ENCODE measurements at regions not wholly inside any gene's neighbourhood (a gene's known extent, or its start where the extent isn't known, plus 50 kb on each side); places are given as distances from the start of the nearest gene placed in this dataset.
"Not testable (repeated sequence)": the region's sequence is repeated elsewhere in the genome, so short reads cannot be mapped to it uniquely, and the experiment has no call there.

DNA sequence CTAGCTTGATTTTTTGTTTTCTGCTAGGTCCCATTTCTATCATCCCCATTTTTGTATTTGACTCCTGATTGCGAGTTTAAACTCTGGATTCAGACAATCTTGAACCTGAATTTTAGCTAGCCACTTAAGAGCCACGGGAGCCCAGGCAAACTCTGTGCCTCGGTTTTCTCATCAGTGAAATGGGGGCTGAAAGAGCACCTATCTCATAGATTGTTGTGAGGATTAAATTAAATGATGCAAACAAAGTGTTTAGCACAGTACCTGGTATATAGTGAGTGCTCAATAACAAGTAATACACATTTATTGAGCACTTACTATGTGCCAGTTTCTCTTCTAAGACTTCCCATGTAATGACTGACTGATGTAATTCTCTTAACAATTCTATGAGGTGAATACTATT, 158.1 kb upstream of the POU3F1 start:
- DNase-seq, result no peak

GRCh38 chr1:38203441-38203840, 156.8 kb upstream of the POU3F1 start:
- DNase-seq, result no peak

DNA sequence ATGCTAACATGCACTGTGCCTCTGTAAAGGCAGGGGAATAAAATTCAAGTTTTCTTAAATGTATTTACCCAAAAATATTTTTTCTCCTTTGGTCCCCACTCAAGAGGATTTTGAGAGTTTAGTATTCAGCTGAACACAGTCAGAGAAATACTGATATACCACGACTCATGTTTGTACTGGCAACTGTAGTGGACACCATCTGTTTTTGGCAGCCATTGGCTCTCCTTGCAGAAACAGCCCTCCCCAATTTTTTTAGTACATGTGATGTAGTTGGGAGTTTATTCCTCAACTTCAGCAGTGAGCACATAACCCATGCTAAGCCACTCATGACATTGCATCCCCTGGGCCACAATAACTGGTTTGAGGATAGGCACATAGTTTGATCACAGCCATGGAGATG, 154.8 kb upstream of the POU3F1 start:
- no peak for DNase-seq

- no peak for DNase-seq
Measured at GRCh38 chr1:38198621-38199020, 152.0 kb upstream of the POU3F1 start.

GRCh38 chr1:38198099-38198498, 151.5 kb upstream of the POU3F1 start:
- DNase-seq, result no peak

DNA sequence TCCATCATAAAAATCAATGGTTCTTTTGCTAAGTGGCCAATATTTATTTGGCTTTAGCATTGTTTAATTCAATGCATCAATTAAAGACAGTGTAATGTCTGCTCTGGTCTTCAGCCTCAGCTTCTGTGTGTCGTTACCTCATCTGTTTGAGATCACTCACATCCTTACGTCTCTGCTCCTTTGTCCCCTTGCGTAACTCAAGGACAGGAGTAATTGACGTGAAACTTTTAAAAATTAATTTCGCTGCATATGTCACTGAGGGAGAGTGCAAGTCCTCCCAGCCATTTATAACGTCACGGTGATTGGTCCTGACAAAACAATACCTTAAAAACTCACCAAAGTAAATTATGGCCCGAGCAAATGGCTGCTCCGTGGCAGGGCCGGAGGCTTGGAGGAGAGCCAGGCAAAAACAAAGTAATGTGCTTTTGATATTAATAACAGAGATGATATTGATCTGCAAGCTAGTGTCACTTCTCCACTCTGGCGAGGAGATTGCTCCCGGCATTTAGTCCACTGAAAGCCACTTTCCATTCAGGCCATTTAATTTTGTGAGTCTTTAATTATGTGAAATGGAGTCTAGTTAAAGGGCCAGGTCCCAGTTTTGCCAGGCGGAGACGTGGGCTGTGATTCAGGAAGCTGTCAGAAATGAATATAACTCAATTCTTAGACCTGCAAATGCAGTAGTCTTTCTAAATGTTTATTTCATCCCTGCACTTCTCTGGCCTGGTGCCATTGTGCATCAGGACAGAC, 150.9 kb upstream of the POU3F1 start:
- DNase-seq, result peak; percentile 55

DNA sequence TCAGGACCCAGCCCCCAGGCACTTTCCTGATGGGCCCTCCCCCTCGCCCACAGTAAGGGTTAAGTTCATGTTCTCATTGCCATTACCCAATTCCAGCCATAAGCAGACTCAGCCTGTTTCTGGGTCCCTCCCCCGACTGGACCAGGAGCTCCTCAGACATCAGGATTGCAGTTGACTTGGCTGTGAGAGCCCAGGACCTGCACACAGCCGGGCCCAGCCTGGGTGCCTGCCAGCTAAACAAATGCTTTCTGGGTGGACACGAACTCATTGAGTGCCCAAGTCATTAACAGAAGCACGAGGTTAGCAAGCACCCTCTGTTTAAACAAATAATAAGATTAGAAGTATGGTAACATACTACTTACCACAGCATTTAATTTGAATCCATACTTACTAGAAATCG, 147.9 kb upstream of the POU3F1 start:
- peak; percentile 3 for DNase-seq

DNA sequence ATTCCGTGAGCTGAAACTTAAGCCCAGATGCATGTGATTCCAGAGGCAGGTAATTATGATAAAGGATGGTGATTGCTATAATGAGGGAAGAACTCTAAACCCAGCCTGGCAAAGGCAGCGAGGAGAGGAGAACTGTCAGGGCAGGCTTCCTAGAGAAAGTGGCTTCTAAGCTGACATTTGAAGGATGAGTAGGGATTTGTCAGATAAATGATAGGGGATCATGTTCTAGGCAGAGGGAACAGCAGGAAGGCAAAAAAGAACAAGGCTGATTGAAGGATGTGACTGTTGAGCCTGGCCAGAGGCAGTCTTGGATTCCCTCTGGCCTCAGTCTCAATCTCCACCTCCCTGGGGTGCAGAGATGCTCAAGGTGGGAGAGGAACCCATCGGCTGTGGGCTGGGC, 146.4 kb upstream of the POU3F1 start:
- DNase-seq, result no peak

DNA sequence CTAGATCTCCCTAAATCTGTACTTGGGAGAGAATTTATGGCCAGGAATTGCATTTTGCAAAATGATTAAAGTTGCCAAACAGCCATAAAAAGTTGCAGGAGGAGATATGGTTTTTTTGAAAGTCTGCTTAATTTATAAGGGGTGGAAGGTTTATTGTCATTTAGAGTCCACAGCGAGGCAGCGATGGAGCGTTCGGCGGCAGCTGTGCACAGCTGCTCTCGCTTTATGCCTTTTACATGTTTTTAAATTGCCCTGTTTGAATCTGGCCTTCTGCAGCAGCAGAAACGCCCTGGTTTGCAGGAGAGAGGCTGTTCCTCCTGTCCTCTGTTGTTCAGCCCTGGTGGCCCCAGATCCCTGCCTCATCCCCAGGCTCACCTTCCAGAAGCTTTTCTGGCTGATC, 144.9 kb upstream of the POU3F1 start:
- no peak for DNase-seq

DNA sequence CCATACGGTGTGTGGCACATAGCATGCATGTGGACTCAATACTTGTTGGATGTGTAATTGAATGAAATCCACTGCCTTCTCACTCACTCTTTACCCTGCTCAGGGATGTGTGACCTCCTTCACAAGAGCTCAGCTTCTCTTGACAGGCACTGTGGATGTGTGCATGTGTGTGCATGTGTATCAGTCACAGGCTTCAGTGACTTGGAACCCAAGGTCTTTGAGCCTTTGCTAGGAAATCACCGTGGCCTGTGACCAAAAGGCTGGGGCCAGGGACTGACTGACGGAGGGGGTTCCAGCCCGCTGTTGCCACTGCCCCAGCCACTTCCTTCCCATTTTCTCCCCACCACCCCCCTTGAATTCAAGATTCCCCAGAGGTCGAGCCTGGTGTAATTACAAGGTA, 144.4 kb upstream of the POU3F1 start:
- no peak for DNase-seq

GRCh38 chr1:38187552-38187951, 141.0 kb upstream of the POU3F1 start:
- no peak for DNase-seq

DNA sequence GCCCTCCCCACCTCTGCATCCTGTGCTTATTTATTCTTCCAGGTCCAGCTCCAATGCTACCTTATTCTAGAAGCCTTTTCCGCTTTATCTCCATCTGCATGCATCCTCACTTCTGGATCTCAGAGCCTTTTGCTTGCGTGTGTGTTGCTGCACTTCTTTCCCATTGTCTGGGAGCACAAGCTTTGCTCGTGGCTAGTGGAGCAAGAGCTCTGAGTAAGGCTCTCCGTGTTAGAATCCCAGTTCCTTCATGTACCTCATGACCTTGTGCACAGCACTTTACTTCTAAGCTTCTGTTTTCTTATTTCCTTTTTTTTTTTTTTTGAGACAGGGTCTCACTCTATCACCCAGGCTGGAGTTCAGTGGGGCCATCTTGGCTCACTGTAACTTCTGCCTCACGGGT, 140.0 kb upstream of the POU3F1 start:
- DNase-seq, result no peak

DNA sequence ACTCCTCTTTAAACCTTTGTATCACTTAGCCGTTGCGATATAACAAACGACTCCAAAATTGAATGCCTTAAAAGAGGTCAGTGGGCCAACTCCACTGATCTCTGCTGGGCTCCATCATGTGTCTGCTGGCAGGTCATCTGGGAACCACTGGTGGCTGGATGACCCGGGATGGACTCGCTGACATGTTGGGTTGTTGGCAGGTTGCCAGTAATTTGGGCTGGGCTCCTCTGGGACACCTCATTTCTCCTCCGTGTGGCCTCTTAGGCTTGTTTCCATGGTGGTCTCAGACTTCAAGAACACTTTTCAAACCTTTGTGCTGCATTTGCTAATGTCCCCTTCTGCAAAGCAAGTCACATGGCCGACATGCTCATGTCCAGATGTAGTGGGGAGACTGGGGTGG, 139.3 kb upstream of the POU3F1 start:
- DNase-seq, result no peak

GRCh38 chr1:38183747-38184146, 137.2 kb upstream of the POU3F1 start:
- DNase-seq, result no peak

DNA sequence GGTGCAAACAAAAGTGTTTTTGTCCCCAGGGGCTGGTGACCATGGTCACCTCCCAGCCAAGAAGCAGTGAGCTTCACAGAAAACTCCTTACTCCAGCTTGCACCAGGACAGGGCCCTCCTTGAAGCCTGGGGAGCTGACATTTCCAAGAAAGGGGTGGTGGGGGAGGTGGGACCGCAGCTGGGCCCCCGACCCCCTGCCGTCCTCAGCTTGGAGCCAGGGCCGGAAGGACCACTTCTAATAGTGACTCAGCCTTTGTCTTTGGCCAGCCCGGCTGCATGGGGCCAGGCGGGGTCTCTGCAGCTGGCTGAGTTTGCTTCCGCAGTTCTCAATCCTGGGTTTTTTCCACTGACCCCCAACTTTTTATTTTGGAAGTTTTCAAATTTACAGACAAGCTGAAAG, 136.5 kb upstream of the POU3F1 start:
- DNase-seq, result no peak

- DNase-seq, result not testable (repeated sequence)
Measured at GRCh38 chr1:38180388-38180787, 133.8 kb upstream of the POU3F1 start.

DNA sequence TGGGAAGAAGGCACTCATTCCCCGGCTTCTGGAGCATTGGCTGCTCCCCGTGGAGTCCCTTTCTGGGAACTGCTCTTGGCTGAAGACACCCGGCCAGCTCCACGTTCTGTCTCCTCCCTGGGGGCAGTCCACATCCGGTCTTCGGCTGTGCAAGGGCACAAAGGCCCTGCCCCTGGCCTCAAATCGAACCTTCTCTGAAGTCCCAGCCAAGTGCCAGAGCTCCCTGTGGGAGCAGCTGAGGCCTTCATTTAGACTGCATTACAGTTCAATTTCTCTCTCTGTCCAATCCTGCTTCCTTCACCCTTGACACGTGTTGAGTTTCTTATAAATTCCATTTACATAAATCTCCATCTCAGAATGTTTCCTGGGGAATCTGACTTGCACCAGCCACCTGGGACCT, 132.9 kb upstream of the POU3F1 start:
- no peak for DNase-seq

- no peak for DNase-seq
Measured at GRCh38 chr1:38178216-38178615, 131.6 kb upstream of the POU3F1 start.

GRCh38 chr1:38175121-38175520, 128.5 kb upstream of the POU3F1 start:
- no peak for DNase-seq

- no peak for DNase-seq
Measured at GRCh38 chr1:38173848-38174247, 127.3 kb upstream of the POU3F1 start.

DNA sequence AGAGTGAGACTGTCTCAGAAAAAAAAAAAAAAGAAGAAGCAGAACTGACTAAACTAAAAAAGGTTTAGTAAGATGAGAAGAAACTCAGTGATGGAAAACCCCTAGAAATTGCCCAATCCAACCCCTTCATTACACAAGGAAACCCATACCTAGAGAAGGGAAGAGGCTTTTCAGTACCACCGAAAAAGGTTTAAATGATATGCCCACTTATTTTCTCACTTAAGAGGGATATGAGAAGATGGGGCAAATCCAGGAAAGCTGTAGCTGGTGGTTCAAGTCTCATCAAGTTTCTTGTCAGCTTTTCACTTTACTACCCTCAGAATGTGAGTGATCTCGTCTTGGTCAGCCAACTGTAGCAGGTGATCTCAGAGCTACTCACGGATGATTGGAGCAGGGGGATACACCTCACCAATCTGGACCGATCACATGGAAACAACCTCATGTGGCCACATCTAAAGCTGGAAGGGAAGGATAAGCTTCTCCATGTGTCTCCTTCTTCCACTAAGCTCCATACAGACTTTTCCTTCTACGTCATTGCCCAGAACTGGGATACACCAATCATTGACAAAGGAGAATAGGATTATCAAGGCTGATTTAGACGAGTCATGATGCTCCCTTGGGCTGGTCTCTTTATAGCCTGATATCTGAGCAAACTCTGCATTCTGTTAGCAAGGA, 126.7 kb upstream of the POU3F1 start:
- no peak for DNase-seq

- DNase-seq, result no peak
Measured at GRCh38 chr1:38169121-38169520, 122.5 kb upstream of the POU3F1 start.

DNA sequence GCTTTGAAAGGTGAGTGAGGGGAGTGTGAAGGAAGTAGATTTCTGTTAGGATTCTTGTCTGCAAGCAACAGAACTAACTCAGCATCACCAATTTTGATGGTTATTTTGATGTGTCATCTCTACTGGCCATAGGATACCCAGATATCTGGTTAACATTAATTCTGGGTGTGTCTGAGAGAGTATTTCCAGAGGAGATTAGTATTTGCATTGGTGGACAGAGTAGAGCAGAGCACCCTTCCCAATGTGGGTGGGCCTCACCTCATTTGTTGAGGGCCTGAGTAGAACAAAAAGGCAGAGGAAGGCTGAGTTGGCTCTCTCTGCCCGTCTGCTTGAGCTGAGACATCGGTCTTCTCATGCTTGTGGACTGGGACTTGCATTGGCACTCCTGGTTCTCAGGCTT, 121.8 kb upstream of the POU3F1 start:
- DNase-seq, result no peak

DNA sequence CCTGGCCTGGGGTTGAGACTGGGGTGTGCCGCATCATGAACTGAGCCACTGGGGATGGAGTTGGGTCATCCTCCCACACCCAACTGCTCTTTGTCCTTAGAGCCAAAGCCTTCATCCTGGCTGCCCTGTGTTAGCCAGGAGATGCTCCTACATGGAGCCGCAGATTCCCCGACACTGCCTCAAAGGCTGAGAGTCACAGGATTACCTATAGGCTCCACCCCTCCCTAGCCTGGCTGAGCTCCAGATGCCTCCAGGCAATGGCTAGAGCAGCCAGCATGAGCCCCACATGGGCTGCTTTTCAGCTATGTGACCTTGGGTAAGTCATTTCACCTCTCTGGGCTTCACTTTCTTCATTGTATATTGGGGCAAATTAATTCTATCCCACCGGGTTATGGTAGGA, 119.9 kb upstream of the POU3F1 start:
- DNase-seq, result no peak

Data from NCI-H1105 treated with DMSO at 0.1 percent for 48 hours (cell line).